GM10266 (cell line): ENCODE measurements at regions not wholly inside any gene's neighbourhood (a gene's known extent, or its start where the extent isn't known, plus 50 kb on each side); places are given as distances from the start of the nearest gene placed in this dataset.

Source experiments
- DNase-seq: peaks from one replicate; pipeline ENCODE4 v3.0.0; 2012; ENCODE audit errors: extremely low spot score
- CTCF ChIP-seq: IDR thresholded peaks from 2 replicates; pipeline ENCODE4 v1.5.1; 2012; ENCODE audit warnings: mild to moderate bottlenecking, low read depth; ENCODE audit not compliant: control insufficient read depth, insufficient read depth; ENCODE audit errors: missing control alignments

GRCh38 chr2:71736986-71737385 is 283.6 kb downstream of the DYSF start:
- no peak for TF ChIP-seq CTCF
- DNase-seq: no peak

- no peak for TF ChIP-seq CTCF
- DNase-seq: no peak
Observed at GRCh38 chr2:71736091-71736861, 282.9 kb downstream of the DYSF start.
